ENCODE measurements at regions not wholly inside any gene's neighbourhood (a gene's known extent, or its start where the extent isn't known, plus 50 kb on each side); places are given as distances from the start of the nearest gene placed in this dataset.
"Not testable (repeated sequence)": the region's sequence is repeated elsewhere in the genome, so short reads cannot be mapped to it uniquely, and the experiment has no call there.

- H4K8ac ChIP-seq (replicated peaks; ENCODE audit: insufficient read length, low read depth, low read length), result no peak overlapping the region
- no peak overlapping the region for H2BK5ac ChIP-seq (ENCODE audit: insufficient read length, low read length)
- no peak overlapping the region for H4K91ac ChIP-seq (ENCODE audit: insufficient read length, low read depth, low read length)
- no peak overlapping the region for H3K9ac ChIP-seq (ENCODE audit: extremely low read depth, insufficient read length, low read length)
- no peaks in the 10 kb centered on the region for H3K27me3 Mint-ChIP-seq (ENCODE audit: low read depth)
- H2AFZ ChIP-seq (ENCODE audit: low read length), result no peak overlapping the region
- WGBS (ENCODE audit: extremely low coverage, insufficient read length, low lambda C conversion rate), result no CpG with 5 or more reads among the region's 1 CpG
- H3K79me2 ChIP-seq (ENCODE audit: insufficient read depth, low read length), result no peaks in the 10 kb centered on the region
- no peaks in the 10 kb centered on the region for H3K27me3 ChIP-seq (ENCODE audit: insufficient read depth, low read length)
- no peak overlapping the region for H2AK5ac ChIP-seq (ENCODE audit: insufficient read length, low read length)
- no peak overlapping the region for H2BK15ac ChIP-seq (ENCODE audit: low read depth, low read length)
- no peak overlapping the region for H3K27ac Mint-ChIP-seq
- H3K4ac ChIP-seq (ENCODE audit: low read depth, low read length), result no peak overlapping the region
- no peak overlapping the region for H2BK120ac ChIP-seq (ENCODE audit: low read depth, low read length, poor library complexity, severe bottlenecking)
- no peak overlapping the region for H3K23ac ChIP-seq (ENCODE audit: insufficient read length, low read depth, low read length)
- DNase-seq, result no peak
- H3K27ac ChIP-seq (ENCODE audit: insufficient read length, low read depth, low read length), result no peak overlapping the region
- H3K79me1 ChIP-seq (ENCODE audit: insufficient read depth, low read depth, low read length, poor library complexity, severe bottlenecking), result no peaks in the 10 kb centered on the region
- no peaks in the 10 kb centered on the region for H3K9me3 ChIP-seq (ENCODE audit: control insufficient read depth, low read depth, low read length)
- no peak overlapping the region for H3K4me3 Mint-ChIP-seq
- no peak overlapping the region for H2BK20ac ChIP-seq (ENCODE audit: low read depth, low read length, poor library complexity, severe bottlenecking)
- no peak overlapping the region for H3K56ac ChIP-seq (ENCODE audit: insufficient read length, low read depth, low read length)
- H3K4me1 Mint-ChIP-seq, result peaks cover 3 to 7% of the 10 kb centered on the region in 2 experiments
- TF ChIP-seq CTCF (conservative IDR thresholded peaks at IDR 0.05), result no peak
- H3K4me2 ChIP-seq (ENCODE audit: insufficient read depth, insufficient read length, low read length), result no peak overlapping the region
- H3T11ph ChIP-seq (ENCODE audit: low read length), result no peak overlapping the region
- no peaks in the 10 kb centered on the region for H4K20me1 ChIP-seq (ENCODE audit: control insufficient read depth, insufficient read depth, insufficient read length)
- H2BK12ac ChIP-seq (ENCODE audit: insufficient read length, low read depth, low read length), result no peak overlapping the region
- no peak overlapping the region for H4K5ac ChIP-seq (ENCODE audit: insufficient read length, low read depth, low read length)
- H3K14ac ChIP-seq (ENCODE audit: insufficient read depth, low read length), result no peak overlapping the region
- H3K23me2 ChIP-seq (ENCODE audit: insufficient read length, low read depth, low read length, poor library complexity, severe bottlenecking), result no peaks in the 10 kb centered on the region
- H3K18ac ChIP-seq (ENCODE audit: insufficient read length, low read depth, low read length), result no peak overlapping the region
- peaks cover 5 to 10% of the 10 kb centered on the region in 2 experiments for H3K9me3 Mint-ChIP-seq
- H3K36me3 Mint-ChIP-seq (ENCODE audit: insufficient read depth in 1 of 3, low read depth in 3 of 3), result peaks cover 2 to 5% (median 4%) of the 10 kb centered on the region in 3 experiments; a peak in 6 of 7 replicates
- H3K4me1 ChIP-seq (ENCODE audit: insufficient read depth, low read length), result no peaks in the 10 kb centered on the region
Observed at GRCh38 chr4:106546370-106546769, 177.8 kb upstream of the GIMD1 start.

- H3K36me3 Mint-ChIP-seq (ENCODE audit: insufficient read depth in 1 of 3, low read depth in 3 of 3); H3K4me1 ChIP-seq (ENCODE audit: insufficient read depth, low read length): not testable (repeated sequence)
Observed at GRCh38 chr4:106542609-106543008, 174.0 kb upstream of the GIMD1 start.

More at GRCh38 chr4:106542609-106543008, 174.0 kb upstream of the GIMD1 start:
- not testable (repeated sequence) for H4K8ac ChIP-seq (replicated peaks; ENCODE audit: insufficient read length, low read depth, low read length); H3K27me3 ChIP-seq (ENCODE audit: insufficient read depth, low read length); H3K14ac ChIP-seq (ENCODE audit: insufficient read depth, low read length); DNase-seq; H3K27ac ChIP-seq (ENCODE audit: insufficient read length, low read depth, low read length); H2AFZ ChIP-seq (ENCODE audit: low read length); H3K27me3 Mint-ChIP-seq (ENCODE audit: low read depth); H2BK15ac ChIP-seq (ENCODE audit: low read depth, low read length); H3K9ac ChIP-seq (ENCODE audit: extremely low read depth, insufficient read length, low read length); H2BK5ac ChIP-seq (ENCODE audit: insufficient read length, low read length); H3K18ac ChIP-seq (ENCODE audit: insufficient read length, low read depth, low read length); H2BK12ac ChIP-seq (ENCODE audit: insufficient read length, low read depth, low read length); H3K27ac Mint-ChIP-seq; H4K20me1 ChIP-seq (ENCODE audit: control insufficient read depth, insufficient read depth, insufficient read length); H4K91ac ChIP-seq (ENCODE audit: insufficient read length, low read depth, low read length); H3K9me3 ChIP-seq (ENCODE audit: control insufficient read depth, low read depth, low read length); H3K56ac ChIP-seq (ENCODE audit: insufficient read length, low read depth, low read length); H3K79me2 ChIP-seq (ENCODE audit: insufficient read depth, low read length); H3K4me1 Mint-ChIP-seq; H2BK120ac ChIP-seq (ENCODE audit: low read depth, low read length, poor library complexity, severe bottlenecking); H2AK5ac ChIP-seq (ENCODE audit: insufficient read length, low read length); H3K4me3 Mint-ChIP-seq; H3K4ac ChIP-seq (ENCODE audit: low read depth, low read length); H3K79me1 ChIP-seq (ENCODE audit: insufficient read depth, low read depth, low read length, poor library complexity, severe bottlenecking); H3T11ph ChIP-seq (ENCODE audit: low read length); H2BK20ac ChIP-seq (ENCODE audit: low read depth, low read length, poor library complexity, severe bottlenecking); H3K4me2 ChIP-seq (ENCODE audit: insufficient read depth, insufficient read length, low read length); H4K5ac ChIP-seq (ENCODE audit: insufficient read length, low read depth, low read length); H3K23ac ChIP-seq (ENCODE audit: insufficient read length, low read depth, low read length); H3K23me2 ChIP-seq (ENCODE audit: insufficient read length, low read depth, low read length, poor library complexity, severe bottlenecking)
- WGBS (ENCODE audit: extremely low coverage, insufficient read length, low lambda C conversion rate), result no CpG with 5 or more reads among the region's 1 CpG
- H3K9me3 Mint-ChIP-seq, result peaks cover 0 to 12% of the 10 kb centered on the region in 2 experiments; a peak in 1 of 5 replicates

Measured in H9 (cell line).